ENCODE measurements at regions not wholly inside any gene's neighbourhood (a gene's known extent, or its start where the extent isn't known, plus 50 kb on each side); places are given as distances from the start of the nearest gene placed in this dataset.
"Not testable (repeated sequence)": the region's sequence is repeated elsewhere in the genome, so short reads cannot be mapped to it uniquely, and the experiment has no call there.

DNA sequence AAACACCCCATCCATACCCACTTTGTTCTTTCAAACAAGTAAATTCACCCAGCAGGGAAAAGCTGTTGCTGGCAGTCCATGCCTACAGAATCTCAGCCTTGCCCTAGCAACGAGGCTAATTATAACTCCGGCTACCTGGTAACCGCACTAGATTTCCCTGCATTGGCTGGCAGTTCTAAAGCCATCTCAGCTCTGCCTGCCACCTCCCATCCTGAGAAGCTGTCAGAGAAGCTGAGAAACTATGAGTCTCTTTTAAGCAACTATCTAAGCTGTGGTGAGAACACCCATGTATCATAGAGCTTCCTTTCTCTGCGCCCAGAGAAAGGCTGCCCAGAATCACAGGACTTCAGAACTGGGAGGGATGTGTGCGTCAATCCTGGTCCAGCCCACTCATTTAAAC, 126.5 kb upstream of the NBPF9 start:
- not testable (repeated sequence) for DNase-seq

DNA sequence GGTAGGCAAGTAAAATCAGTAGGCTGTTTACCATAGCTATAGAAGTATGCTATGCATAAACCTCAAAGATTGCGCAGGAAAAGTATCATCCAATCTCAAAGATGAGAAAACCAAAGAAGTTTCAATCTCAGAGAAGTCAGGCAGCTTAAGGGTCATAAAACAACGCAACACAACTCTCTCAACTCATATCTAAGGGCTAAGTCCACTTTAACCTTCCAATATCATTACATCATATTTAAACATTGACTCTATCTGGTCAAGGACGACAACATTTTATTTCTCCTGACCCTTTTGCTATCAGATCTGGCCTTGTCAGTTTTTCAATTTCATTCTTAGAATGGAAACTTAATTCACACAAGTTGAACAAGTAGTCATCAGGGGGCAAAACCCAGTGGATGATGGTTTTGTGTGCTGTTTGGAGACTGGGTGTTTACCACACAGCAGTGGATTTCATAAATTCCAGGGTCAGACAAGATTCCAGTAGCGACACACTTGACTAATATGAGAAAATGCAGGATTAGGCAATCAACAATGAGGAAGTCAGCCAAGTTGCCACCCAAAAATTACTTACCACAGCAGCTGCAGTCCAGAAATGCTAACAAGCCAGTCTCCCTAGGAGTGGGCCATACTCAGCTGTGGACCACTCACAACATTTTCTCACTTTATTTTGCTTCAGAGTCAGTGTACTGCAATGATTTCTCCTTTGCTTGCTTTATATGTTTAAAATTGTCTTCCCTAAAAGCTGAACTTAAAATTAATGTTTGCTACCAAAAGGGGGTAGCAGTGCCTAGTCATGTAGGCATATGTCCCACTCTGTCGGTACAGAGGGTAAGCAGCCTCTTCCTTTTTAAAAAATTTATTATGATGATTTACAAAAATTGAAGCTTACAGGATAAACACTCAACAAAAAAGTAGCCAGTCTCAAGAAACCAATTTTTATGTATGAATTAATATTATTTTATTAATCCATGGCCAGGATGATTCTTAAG, 131.9 kb upstream of the NBPF9 start:
- not testable (repeated sequence) for DNase-seq

GRCh38 chr1:149237515-149237914, 134.2 kb upstream of the NBPF9 start:
- not testable (repeated sequence) for DNase-seq

DNA sequence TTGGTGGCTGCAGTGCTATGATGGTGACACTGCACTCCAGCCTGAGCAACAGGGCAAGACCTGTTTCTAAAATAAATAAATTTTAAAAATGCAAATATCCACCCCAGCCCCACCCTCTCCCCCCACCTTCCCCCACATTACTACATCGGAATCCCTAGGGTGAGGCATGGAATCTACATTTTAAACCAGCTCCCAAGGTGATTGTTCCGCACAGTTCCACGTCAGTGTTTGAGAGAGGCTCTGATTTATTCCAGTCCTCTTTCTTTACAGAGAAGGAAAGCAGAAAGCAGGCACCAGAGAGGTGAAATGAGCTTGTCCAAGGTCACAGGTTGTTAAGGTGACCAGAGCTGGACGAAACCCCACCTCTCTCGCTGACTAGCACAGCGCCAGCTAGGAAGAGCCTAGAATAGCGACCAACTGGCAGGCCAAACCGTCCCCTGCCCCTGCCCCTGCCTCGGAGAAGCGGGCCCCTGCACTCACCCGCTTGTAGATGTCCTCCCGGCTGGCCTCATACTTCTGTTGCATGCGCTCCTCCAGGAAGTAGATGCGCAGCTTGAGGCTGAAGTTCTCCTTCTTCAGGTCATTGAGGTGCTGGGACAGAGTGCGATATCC, 136.7 kb upstream of the NBPF9 start:
- DNase-seq: not testable (repeated sequence)

DNA sequence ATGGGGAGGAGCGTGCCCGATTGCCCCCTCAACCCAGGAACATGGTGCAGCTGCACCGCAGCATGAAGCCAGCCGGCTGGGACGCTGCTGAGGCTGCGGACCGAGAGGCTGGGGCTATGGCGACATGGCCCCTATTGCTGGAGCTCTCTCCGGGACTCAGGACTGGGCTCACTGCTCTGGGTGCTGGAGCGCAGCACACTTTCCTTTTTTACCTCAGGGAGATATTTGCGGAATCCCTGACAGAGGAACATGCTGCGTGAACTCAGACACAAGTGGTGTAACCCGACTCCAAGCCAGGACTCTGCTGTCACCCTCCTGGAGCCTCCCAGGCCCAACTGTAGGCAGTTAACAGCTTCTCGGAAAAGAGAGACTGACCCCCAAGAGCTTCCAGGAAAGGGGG, 137.2 kb upstream of the NBPF9 start:
- not testable (repeated sequence) for DNase-seq

GRCh38 chr1:149241272-149241671, 137.9 kb upstream of the NBPF9 start:
- not testable (repeated sequence) for DNase-seq

DNA sequence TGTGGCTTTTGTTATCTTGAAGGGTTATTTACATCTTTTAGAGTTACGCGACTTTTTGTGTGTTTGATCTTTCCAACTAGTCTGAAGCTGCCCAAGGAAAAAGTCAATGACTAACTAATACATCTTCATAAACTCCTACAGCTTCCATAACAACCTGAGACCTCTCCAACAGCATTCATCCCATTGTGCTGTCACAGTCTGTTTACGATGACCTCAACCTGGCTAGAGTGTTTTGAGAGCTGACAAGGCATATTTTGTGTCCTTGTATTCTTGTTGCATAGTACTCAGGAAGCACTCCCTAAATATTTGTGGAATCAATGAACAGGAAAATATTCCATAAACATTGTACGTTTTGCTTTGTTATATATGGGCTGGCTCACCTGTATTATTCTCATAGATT, 140.2 kb upstream of the NBPF9 start:
- not testable (repeated sequence) for DNase-seq

DNA sequence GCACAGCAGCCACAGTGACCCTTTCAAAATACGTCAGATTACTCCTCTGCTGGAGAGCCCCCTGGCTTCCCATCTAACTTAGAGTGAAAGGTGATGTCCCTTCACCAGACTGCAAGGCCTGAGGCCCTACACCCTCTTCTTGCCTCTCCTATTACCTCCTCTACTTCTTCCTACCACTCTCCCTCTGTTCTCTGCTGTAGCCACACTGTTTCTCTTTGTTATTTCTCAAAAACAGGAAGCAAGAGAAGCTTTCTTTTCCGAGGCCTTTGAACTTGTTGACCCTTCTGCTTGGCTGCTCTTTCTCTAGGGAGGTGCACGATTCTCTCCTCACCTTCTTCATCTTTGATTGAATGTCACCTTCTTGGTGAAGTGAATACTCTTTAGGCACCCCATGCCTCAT, 141.3 kb upstream of the NBPF9 start:
- DNase-seq: not testable (repeated sequence)

DNA sequence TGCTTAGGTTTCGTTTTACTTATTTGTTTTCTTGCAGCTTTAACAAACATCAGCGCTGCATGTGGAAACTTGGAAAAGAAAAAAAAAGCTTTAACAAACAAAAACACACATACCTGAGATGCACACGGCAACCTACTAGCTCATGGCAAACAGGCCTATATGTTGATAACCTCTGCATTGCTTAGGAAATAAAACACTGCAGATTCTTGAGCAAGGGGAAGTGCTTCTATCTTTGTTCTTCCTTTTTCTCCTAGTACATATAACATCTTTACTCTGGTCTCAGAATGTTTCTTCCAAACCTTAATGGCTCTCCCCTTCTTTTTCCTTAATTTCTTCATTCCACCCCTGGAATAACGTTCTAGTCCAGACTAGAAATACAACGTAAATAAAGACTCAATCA, 142.9 kb upstream of the NBPF9 start:
- DNase-seq: not testable (repeated sequence)

GRCh38 chr1:149248610-149249009, 145.3 kb upstream of the NBPF9 start:
- DNase-seq: not testable (repeated sequence)

GRCh38 chr1:149249850-149250467, 146.6 kb upstream of the NBPF9 start:
- not testable (repeated sequence) for DNase-seq

DNA sequence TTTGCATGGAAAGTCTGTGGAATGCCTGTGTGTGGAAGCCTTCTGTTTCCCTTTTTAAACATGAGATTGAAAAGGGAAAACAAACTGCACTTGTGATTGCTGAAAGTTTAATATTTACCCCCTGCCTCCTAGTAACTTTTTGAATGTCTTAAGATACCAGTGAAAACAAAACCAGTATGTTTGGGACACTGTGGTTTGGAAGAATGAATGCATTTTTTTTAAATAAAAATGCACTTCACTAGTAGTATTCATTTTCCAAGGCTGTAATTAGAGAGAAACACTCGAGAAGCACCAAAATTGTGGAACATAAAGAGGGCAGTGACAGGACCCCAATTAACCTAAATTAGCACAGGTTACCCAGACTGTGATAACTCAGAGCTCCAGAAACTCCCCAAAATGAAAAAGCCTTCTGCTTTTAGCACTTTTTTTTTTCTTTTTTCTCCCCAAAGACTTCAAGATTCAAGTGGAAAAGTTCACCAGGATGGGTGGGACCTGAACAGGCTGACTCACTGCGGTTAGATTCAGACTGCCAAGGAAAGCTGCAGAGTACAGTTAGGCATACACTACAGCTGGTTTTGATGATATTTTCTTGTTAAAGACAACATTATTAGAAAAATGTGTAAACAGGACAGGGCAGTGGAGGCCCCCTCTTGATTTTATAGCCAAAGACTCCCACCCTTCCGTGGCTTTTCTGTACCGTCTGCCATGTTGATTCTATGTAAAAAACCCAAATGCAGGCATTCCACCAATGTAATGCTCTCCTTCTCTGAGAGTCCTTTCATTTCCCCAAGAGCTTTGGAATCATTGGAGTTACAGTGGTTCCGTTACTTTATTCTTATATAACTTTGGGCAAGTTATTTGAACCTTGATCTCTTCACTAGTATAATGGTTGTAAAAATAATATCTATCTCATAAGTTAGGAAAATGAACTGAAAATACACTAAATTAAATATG, 151.8 kb upstream of the NBPF9 start:
- DNase-seq: not testable (repeated sequence)

DNA sequence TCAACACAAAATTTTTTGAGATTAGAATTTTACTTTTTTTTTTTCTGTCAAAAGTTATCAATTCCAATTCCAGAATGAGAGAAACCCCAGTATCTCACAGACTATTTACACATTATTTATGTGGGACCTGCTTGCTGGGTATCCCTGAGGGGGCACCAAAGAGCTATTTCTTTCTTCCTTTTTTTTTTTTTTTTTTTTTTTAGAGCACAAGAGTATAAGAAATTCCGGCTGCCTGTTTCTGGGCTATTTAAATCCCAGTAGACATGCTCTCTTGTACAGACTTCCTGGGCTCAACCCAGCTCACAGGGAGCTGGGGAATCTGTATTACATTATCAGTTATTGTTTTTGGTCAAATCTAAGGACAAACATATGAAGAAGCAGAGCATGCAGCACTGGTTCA, 156.9 kb upstream of the NBPF9 start:
- not testable (repeated sequence) for DNase-seq

DNA sequence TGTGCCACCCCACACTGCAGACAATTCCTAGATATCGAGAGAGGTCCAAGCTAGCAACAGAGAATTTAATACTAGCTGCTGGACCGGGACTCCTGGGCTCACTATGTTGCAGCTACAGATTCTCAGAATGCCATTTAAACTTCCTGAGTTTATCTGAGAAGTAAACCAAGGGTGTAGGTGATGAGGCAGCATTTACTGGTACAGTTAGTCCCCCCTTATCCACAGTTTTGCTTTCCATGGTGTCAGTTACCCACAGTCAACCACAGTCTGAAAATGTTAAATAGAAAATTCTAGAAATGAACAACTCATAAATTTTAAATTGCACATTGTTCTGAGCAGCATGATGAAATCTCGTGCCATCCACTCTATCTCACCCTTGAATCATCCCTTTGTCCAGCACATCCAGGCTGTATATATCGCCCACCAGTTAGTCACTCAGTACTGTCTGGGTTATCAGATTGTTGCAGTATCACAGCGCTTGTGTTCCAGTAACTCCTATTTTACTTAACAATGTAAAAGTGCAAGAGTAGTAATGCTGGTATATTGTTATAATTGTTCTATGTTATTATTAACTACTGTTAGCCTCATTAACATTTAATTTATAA, 157.5 kb upstream of the NBPF9 start:
- DNase-seq: not testable (repeated sequence)

- DNase-seq: not testable (repeated sequence)
Observed at GRCh38 chr1:149267287-149267686, 163.9 kb upstream of the NBPF9 start.

- not testable (repeated sequence) for DNase-seq
Observed at GRCh38 chr1:149269001-149269702, 165.8 kb upstream of the NBPF9 start.

DNA sequence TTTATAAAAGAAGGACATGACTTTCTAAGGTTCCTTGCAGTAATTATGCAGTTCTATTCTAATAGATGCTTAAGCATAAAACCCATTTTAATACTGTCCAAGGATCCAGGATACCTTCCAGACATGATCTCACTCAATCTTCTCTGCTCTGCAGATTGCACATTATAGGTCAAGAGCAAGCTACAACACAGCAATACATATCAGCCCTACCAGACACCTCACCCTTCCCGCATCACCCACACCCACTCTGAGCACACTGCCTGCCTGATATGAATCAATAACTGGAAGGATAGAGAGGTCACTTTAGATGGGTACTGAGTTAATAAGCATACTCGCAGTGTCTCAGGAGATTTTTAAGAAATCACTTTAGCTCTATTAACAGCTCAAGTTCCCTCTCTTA, 166.5 kb upstream of the NBPF9 start:
- DNase-seq: not testable (repeated sequence)

DNA sequence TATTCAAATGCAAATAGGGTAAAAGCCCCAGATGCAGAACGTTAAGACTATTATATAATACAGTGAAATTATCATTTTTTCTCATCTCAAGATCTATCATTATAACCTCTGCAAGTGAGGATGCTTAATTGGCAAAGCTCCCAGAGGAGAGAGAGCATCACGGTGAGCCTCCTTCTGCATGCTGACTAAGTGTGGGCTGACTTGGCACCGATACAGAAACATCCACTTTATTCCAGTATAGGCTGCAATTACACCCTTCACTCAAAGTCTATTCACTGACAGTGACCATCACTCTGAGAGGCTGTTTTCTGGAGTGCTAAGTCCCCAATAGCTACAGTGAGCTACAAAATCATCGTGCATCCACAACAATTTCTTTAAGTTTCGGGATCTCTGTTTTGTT, 171.1 kb upstream of the NBPF9 start:
- DNase-seq: not testable (repeated sequence)

- DNase-seq: not testable (repeated sequence)
Observed at GRCh38 chr1:149275802-149276201, 172.5 kb upstream of the NBPF9 start.

GRCh38 chr1:149276496-149276895, 173.1 kb upstream of the NBPF9 start:
- DNase-seq: not testable (repeated sequence)

- not testable (repeated sequence) for DNase-seq
Observed at GRCh38 chr1:149278156-149278555, 174.8 kb upstream of the NBPF9 start.

Measured in hippocampal formation (tissue), 2 donors.